Mesothelial cell of epicardium (in vitro differentiated cells): ENCODE measurements at regions not wholly inside any gene's neighbourhood (a gene's known extent, or its start where the extent isn't known, plus 50 kb on each side); places are given as distances from the start of the nearest gene placed in this dataset.
A peak's percentile ranks its signal among the peaks of the same experiment; 100 is the strongest.
"Not testable (repeated sequence)": the region's sequence is repeated elsewhere in the genome, so short reads cannot be mapped to it uniquely, and the experiment has no call there.

Experiments used
- DNase-seq, 2 experiments: peaks; one replicate each; pipeline ENCODE4 v3.0.0; 2021; ENCODE audit warnings: low spot score in 2 of 2; ENCODE audit not compliant: unreplicated experiment in 2 of 2
- H3K27ac Mint-ChIP-seq: 2 replicates; pipeline ENCODE4 v1.8.0; 2021; ENCODE audit warnings: mixed read lengths
- H3K27me3 Mint-ChIP-seq: 2 replicates; pipeline ENCODE4 v1.8.0; 2021; ENCODE audit warnings: low read depth, mixed read lengths
- H3K36me3 Mint-ChIP-seq: 2 replicates; pipeline ENCODE4 v1.8.0; 2021; ENCODE audit warnings: mixed read lengths
- H3K4me1 Mint-ChIP-seq: 2 replicates; pipeline ENCODE4 v1.8.0; 2021; ENCODE audit warnings: mixed read lengths
- H3K4me3 Mint-ChIP-seq: 2 replicates; pipeline ENCODE4 v1.8.0; 2021; ENCODE audit warnings: mild to moderate bottlenecking, moderate library complexity, mixed read lengths
- H3K9me3 Mint-ChIP-seq: 2 replicates; pipeline ENCODE4 v1.8.0; 2021; ENCODE audit warnings: mixed read lengths
- TF ChIP-seq, protein P1 (sequence below): fragments of 200-600 bp; sonication (generic); IDR thresholded peaks from one replicate; pipeline ENCODE4 v1.5.0; 2021; ENCODE audit warnings: antibody characterized with exemption; ENCODE audit not compliant: unreplicated experiment

DNA sequence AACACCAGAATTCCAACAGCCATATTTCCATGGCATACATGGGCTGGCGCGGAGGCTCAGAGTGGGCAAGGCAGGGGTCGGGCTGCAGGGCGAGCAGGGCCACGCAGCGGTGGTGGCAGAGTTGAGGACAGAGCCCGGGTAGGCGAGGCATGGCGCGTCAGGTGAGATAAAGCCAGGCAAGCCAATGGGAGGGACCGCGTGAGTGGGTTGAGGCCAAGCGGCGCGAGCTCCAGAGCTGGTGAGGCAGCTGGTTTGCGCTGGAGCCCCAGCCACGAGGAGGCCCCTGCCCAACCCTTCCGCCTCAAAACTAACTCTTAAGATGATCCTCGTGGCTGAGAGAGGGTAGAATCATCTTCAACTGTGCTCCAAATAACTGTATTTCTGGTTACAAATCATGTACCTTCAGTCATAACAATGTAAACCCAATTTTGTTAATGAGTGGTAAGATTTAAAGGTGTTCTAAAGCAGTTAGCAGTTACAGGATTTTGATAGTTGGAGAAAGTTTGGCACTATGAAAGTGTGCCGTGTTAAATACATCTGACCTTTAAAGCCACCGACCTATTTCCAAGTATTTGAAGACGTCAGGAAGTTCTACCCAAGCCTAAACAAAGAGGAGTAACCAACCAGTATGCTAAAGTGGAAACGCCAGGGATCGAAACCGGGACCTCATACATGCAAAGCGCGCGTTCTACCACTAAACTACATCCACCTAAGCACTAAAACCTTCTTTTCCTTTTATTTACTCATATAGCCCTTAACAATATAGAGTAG lies 107.9 kb downstream of the GPX5 start:
- H3K27me3 Mint-ChIP-seq: peaks cover 47% of the 10 kb centered on the region
- H3K4me1 Mint-ChIP-seq: peaks cover 18% of the 10 kb centered on the region
- H3K9me3 Mint-ChIP-seq: no peaks in the 10 kb centered on the region
- no peak for DNase-seq
- no peak overlapping the region for H3K4me3 Mint-ChIP-seq
- TF ChIP-seq, protein P1, sequence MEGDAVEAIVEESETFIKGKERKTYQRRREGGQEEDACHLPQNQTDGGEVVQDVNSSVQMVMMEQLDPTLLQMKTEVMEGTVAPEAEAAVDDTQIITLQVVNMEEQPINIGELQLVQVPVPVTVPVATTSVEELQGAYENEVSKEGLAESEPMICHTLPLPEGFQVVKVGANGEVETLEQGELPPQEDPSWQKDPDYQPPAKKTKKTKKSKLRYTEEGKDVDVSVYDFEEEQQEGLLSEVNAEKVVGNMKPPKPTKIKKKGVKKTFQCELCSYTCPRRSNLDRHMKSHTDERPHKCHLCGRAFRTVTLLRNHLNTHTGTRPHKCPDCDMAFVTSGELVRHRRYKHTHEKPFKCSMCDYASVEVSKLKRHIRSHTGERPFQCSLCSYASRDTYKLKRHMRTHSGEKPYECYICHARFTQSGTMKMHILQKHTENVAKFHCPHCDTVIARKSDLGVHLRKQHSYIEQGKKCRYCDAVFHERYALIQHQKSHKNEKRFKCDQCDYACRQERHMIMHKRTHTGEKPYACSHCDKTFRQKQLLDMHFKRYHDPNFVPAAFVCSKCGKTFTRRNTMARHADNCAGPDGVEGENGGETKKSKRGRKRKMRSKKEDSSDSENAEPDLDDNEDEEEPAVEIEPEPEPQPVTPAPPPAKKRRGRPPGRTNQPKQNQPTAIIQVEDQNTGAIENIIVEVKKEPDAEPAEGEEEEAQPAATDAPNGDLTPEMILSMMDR: no peak
- no peaks in the 10 kb centered on the region for H3K36me3 Mint-ChIP-seq
- no peak overlapping the region for H3K27ac Mint-ChIP-seq

DNA sequence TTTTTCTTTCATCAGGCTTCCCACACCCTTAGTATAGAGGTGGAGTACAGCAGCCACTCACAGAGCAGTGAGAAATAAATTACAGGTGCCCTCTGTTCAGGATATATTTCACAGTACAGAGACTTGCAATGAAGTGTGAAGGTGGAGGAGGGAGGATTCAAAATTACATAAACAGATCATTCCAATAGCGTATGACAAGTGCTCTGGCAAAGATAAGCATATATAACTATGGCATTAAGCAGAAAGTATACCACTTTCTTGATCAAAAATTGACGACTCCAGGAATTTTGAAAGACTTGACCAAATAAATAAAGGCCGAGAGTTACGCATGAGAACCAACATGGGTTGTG lies 108.7 kb downstream of the GPX5 start:
- Mint-ChIP-seq H3K36me3 (no peaks in the 10 kb centered on the region), H3K27me3 (peaks cover 53% of the 10 kb centered on the region), H3K4me3 (peak overlapping the region; percentile 74), H3K27ac (no peak overlapping the region), H3K4me1 (peaks cover 18% of the 10 kb centered on the region), H3K9me3 (no peaks in the 10 kb centered on the region)
- no peak for DNase-seq
- TF ChIP-seq, protein P1: no peak

DNA sequence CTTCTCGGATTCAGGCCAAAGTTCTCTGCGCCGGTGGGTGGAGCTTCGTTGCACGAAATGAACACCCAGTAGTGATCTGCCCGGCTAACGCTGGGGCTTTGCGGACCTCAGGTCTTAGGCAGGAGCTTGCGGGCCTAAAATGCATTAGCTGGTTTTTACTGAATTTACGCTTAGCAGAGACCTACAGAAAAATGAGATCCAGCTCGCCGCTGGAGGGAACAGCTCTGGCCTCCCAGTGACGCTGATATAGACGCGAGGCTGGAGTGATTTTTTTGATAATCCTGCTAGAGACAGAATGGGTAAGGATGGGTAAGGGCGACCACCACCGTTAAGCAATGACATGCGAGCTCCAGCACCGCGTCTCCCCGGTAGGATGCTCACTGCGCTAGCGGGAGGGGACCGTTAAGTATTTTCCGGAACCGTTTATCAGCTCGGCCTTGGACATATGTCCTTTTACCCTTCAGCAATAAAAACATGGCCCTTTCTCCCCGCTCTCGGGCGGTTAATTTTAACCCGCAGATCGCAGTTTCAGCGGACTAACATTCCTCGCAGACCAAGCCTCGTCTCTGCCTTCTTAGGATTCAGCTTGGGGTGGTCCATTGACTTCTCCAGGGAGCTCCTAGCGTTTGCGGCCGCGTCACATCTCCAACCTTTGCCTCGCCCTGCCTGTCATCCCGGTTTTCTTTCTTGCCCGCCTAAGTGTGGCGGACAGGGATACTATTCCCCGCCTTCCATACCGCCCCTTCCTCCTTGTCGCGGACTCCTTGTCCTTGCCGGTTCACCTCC lies 109.3 kb downstream of the GPX5 start:
- peak overlapping the region; percentile 74 for H3K4me3 Mint-ChIP-seq
- no peaks in the 10 kb centered on the region for H3K36me3 Mint-ChIP-seq
- H3K27ac Mint-ChIP-seq: no peak overlapping the region
- H3K27me3 Mint-ChIP-seq: peaks cover 53% of the 10 kb centered on the region
- no peaks in the 10 kb centered on the region for H3K9me3 Mint-ChIP-seq
- H3K4me1 Mint-ChIP-seq: peaks cover 18% of the 10 kb centered on the region
- DNase-seq: no peak
- TF ChIP-seq, protein P1: no peak

DNA sequence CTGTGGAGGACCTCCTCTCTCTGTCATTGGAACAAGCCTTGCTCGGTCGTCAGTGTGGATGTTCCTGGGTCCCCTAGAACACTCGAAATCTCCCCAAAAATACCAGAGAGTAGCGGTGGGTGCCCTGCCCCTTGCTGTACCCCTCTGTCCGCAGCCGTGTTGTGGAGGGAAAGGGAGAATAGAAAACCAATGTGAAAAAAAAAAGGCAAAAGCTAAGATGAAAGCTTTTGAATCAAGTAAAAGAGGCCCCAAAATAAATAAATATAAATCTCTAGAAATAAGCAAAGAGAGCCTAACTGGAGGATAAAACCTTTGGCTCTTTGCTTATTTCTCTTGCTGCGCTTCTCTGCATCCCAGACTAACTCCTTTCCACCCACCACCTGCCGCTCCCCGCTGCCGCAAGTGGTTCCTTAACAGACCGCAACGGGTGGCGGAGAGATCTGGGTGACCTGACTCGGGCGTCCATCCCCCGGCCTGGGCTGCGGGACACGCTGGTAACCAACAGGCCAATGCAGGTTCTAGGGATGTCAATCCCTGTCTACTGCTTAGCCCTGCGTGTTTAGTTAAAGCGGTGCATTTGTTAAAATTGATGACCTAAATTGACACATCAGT lies 110.0 kb downstream of the GPX5 start:
- H3K4me3 Mint-ChIP-seq: peak overlapping the region; percentile 74
- no peaks in the 10 kb centered on the region for H3K36me3 Mint-ChIP-seq
- H3K9me3 Mint-ChIP-seq: no peaks in the 10 kb centered on the region
- H3K27ac Mint-ChIP-seq: no peak overlapping the region
- no peak for DNase-seq
- H3K4me1 Mint-ChIP-seq: peaks cover 18% of the 10 kb centered on the region
- TF ChIP-seq, protein P1: no peak
- peaks cover 53% of the 10 kb centered on the region for H3K27me3 Mint-ChIP-seq

DNA sequence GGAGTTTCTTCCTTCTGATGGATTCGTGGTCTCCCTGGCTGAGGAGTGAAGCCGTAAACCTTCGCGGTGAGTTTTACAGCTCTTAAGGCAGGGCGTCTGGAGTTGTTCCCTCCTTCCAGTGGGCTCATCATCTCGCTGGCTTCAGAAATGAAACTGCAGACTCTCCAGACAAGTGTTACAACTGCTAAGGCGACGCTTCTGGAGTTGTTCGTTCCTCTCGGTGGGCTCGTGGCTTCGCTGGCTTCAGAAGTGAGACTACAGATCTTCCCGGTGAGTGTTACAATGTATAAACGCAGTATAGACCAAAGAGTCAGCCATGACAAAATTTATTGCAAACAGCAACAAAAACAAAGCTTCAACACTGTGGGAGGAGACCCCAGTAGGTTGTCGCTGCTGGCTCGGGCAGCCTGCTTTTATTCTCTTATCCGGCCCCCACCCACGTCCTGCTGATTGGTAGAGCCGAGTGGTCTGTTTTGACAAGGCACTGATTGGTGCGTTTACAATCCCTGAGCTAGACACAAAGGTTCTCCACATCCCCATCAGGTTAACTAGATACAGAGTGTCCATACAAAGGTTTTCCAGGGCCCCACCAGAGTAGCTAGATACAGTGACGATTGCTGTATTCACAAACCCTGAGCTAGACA lies 113.2 kb downstream of the GPX5 start:
- Mint-ChIP-seq H3K9me3 (no peaks in the 10 kb centered on the region), H3K4me3 (no peak overlapping the region), H3K4me1 (peaks cover 18% of the 10 kb centered on the region), H3K27me3 (peaks cover 44% of the 10 kb centered on the region), H3K36me3 (no peaks in the 10 kb centered on the region), H3K27ac (no peak overlapping the region)
- DNase-seq: no peak
- TF ChIP-seq, protein P1: no peak

DNA sequence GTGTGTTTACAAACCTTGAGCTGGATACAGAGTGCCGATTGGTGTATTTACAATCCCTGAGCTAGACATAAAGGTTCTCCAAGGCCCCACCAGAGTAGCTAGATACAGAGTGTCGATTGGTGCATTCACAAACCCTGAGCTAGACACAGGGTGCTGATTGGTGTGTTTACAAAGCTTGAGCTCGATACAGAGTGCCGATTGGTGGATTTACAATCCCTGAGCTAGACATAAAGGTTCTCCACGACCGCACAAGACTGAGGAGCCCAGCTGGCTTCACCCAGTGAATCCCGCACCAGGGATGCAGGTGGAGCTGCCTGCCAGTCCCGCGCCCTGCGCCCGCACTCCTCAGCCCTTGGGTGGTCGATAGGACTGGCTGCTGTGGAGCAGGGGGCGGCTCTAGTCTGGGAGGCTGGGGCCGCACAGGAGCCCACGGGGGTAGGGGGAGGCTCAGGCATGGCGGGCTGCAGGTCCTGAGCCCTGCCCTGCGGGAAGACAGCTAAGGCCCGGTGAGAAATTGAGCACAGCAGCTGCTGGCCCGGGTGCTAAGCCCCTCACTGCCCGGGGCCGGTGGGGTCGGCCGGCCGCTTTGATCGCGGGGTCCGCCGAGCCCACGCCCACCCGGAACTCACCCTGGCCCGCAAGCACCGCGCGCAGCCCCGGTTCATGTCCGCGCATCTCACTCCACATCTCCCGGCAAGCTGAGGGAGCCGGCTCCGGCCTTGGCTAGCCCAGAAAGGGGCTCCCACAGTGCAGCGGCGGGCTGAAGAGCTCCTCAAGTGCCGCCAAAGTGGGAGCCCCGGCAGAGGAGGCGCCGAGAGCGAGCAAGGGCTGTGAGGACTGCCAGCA lies 114.0 kb downstream of the GPX5 start:
- not testable (repeated sequence) for H3K36me3 Mint-ChIP-seq, H3K4me3 Mint-ChIP-seq, H3K27ac Mint-ChIP-seq, H3K9me3 Mint-ChIP-seq, DNase-seq
- Mint-ChIP-seq H3K4me1 (peaks cover 13% of the 10 kb centered on the region), H3K27me3 (peaks cover 37% of the 10 kb centered on the region)
